ENCODE measurements at regions not wholly inside any gene's neighbourhood (a gene's known extent, or its start where the extent isn't known, plus 50 kb on each side); places are given as distances from the start of the nearest gene placed in this dataset.

GRCh38 chr9:529731-530130 is 311.8 kb upstream of the DMRT1 start:
- TF ChIP-seq PRDM1 (tag by site-specific recombination; IDR thresholded peaks at IDR 0.05) (no peak), CTCF (tag by site-specific recombination; IDR thresholded peaks at IDR 0.05) (no peak), ZNF121 (tag by site-specific recombination; IDR thresholded peaks at IDR 0.05) (no peak), ZBTB6 (tag by site-specific recombination; IDR thresholded peaks at IDR 0.05) (no peak), ZNF239 (tag by site-specific recombination; IDR thresholded peaks at IDR 0.05) (no peak), REST (tag by site-specific recombination; IDR thresholded peaks at IDR 0.05) (no peak), ZNF112 (tag by site-specific recombination; IDR thresholded peaks at IDR 0.05) (no peak), ZNF274 (IDR thresholded peaks at IDR 0.05; ENCODE audit: low read length) (no peak), ZNF274 (tag by site-specific recombination; IDR thresholded peaks at IDR 0.05; ENCODE audit: borderline replicate concordance) (no peak), ZNF660 (tag by site-specific recombination; IDR thresholded peaks at IDR 0.05) (no peak), BCL6B (tag by site-specific recombination; IDR thresholded peaks at IDR 0.05) (no peak), ZBTB7A (tag by site-specific recombination; IDR thresholded peaks at IDR 0.05; ENCODE audit: low read depth) (no peak), ZSCAN18 (tag by site-specific recombination; IDR thresholded peaks at IDR 0.05) (no peak), ZNF433 (tag by site-specific recombination; IDR thresholded peaks at IDR 0.05; ENCODE audit: low read depth) (no peak), KLF8 (tag by site-specific recombination; IDR thresholded peaks at IDR 0.05) (no peak)

All from HEK293 (cell line).